Renal cortical epithelial cell (primary cell): ENCODE measurements at regions not wholly inside any gene's neighbourhood (a gene's known extent, or its start where the extent isn't known, plus 50 kb on each side); places are given as distances from the start of the nearest gene placed in this dataset.
"Not testable (repeated sequence)": the region's sequence is repeated elsewhere in the genome, so short reads cannot be mapped to it uniquely, and the experiment has no call there.

Experiments used
- DNase-seq: peaks from one replicate; pipeline ENCODE4 v3.0.0-alpha.2; 2011; ENCODE audit warnings: low read depth

DNA sequence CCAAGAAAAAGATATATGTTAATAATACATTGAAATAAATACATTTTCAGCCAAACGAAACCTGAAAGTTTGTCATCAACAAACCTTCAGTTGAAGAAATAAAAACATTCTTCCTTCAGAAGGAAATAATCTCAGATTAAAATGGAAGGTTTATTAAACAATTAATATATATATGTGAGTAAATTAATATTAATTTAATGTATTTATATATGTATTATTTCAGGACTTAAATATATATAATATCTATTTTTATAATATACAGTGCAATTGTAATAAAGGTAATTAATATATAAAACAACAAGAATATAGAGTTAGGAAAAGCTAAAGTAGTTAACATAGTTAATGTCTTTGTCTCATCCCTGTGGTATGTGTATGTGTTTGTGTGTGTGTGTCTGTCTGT, 102.2 kb upstream of the CDC14C start:
- DNase-seq, result no peak

DNA sequence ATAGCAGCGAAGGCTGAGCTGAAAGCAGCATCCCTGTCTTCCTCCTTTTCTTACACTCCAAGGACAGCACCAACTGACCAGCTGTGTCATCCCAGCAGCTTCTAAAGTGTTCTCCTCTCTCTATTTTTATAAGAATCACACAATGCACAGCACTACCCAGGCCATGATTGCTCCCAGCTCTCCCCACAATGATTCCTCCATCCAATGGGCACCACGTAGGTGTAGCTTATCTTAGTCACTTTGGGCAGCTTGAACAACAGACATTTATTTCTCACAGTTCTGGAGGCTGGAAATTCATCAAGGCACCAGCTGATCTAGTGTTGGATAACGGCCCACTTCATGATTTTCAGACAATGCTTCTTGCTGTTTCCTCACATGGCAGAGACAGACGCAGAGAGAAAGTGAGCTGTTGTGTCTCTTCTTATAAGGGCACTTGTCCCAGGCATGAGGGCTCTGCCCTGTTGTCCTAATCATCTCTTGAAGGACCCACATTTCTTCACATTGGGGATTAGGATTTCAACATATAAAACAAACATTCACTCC, 92.0 kb upstream of the CDC14C start:
- DNase-seq, result no peak

DNA sequence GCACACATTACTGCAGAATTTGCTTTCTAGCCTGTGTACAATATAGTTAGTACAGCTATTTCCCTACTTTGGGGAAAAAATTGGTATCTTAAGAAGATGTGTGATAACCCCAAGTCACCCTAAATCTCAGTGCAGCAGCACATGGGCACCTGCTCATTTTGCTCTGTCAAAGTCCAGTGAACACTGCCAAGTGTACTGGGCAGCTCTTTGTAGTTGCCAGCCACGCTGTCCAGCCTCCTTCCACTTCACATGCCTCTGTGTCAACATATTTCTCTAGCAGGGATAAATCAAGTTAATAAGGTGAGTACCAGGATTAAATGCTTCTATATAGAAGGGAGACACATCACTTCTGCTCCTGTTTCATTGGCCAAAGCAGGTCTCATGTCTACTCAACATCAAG, 87.1 kb upstream of the CDC14C start:
- DNase-seq, result no peak

DNA sequence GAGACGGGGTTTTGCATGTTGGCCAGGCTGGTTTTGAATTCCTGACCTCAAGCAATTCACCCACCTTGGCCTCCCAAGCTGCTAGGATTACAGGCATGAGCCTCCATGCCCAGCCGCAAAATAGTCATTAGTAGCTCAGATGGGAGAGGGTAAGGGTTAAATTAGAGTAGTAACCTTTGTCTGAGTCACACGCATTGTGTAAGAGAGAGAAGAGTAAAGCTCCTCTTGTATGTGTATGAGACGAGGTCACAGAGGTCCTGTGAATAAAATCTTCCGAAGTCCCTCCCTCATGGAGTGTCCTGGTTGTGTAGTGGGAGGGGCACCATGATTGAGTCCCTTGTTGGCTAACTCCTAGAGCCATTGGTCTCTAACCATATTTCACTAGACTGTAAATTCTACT, 85.2 kb upstream of the CDC14C start:
- no peak for DNase-seq

DNA sequence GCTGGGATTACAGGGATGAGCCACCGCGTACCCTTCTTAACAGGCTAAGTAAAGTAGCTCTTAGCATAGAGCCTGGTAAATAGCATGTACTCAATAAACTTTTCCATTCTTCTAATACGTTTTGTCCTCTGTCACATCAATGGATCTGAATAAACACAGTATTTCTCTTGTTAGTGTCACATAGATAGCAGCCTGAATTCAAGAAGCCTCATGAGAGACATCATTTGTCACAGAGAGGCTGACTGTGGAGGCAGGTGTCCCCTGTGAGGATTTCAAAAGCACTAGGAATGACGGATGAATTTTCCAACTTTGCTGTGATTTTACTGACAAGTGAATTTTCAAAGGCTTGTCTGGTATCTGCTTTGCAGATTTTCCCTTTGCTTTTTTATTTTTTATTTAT, 82.6 kb upstream of the CDC14C start:
- no peak for DNase-seq

DNA sequence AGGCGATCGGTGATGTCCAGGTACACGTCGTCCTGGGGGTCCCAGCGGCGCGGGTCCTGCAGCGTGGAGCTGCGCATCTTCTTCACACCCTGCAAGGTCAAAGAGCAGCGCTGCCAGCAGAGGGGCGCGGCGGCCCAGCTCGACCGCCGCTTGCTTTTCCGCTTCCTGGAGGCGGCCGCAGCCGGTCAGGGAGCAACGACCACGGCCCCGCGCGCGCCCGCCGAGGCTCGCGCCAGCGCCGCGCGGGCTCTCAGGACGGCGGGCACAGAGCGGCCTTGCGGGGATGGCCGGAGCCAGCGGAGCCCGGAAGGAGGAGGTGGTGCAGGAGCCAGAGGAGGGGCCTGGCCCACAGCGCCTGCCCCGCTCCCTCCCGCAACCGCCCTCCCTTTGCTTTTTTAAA, 76.4 kb upstream of the CDC14C start:
- no peak for DNase-seq

DNA sequence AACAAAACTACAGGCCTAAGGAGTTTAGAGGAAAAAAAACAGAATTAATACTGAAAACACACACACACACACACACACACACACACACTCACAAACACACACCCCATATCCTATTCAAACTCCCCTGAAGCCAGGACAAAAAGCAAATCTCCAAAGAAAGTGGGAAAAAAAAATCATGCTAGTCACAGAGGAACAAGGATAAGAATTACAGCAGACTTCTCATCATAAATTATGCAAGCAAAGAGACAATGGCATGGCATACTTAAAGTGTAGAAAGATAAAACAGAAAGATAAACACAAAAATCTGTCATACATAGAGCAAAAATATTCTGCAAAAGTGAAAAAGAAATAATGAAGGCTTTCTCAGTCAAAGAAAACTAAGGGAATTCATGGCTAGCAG, 63.9 kb upstream of the CDC14C start:
- DNase-seq, result not testable (repeated sequence)

DNA sequence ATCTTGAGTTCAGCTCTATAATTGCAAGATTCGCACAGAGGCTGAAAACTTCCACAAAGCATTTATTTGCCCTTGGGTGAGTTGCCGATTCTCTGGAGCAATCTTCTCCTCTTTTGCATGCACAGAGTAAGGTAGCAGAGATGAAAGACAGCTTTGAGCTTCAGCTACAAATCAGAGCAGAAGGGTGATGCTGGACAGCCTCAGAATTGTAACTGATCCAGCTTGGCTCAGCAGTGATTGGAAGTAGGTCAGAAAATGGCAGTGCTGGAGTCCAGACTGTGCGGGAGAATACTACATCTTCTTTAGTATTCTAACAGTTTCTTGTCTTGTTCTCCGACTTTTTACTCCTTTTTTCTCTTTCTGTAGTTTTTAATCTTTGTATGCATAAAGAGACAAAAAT, 55.4 kb upstream of the CDC14C start:
- no peak for DNase-seq

DNA sequence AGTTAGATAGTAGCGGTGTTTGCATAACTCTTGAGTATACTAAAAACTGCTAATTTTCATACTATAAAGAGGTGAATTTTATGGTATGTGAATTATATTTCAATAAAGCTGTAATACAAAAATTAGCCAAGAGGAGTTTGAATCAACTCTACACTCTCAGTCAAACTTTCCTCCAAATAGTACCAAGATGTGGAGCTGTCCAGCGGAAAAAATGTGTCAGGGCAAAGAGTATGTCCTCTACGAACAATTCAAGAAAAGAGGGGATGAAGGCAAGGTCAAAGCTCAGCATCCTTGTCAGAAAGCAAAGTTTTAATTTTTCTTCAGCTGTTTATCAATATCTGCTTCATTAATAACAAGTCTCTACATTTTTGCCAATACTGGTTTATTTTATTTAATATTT, 51.8 kb upstream of the CDC14C start:
- DNase-seq, result no peak
